ENCODE measurements at regions not wholly inside any gene's neighbourhood (a gene's known extent, or its start where the extent isn't known, plus 50 kb on each side); places are given as distances from the start of the nearest gene placed in this dataset.

DNA sequence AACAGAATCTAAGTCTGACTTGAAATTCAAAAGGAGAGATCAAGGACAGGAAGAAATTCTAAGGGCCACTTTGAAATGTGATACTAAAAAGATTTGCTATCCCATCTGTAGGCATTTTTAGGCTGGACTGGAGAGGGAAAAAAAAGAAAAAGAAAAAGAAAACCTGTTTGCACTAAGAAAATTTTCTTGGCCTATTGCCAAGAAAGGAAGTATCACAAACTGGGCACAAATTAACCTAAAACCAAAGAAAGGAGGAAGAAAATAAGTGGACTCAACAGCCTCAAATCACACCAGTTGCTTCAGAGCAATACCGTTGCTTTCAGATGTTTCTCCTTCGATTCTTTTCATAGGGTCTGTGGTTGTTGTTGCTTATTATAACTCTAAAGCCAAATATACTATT is 287.9 kb upstream of the VRK2 start (continued):
- no peak for TF ChIP-seq HDAC6 (IDR thresholded peaks at IDR 0.05; ENCODE audit: low read depth, low read length)

Data from H1 (cell line).